ENCODE measurements at regions not wholly inside any gene's neighbourhood (a gene's known extent, or its start where the extent isn't known, plus 50 kb on each side); places are given as distances from the start of the nearest gene placed in this dataset.

- H3K27ac ChIP-seq = no peak overlapping the region
- no peak overlapping the region for H3K4me3 ChIP-seq (ENCODE audit: low read depth in 1 of 2, low read length in 1 of 2)
- no peaks in the 10 kb centered on the region for H3K27me3 ChIP-seq
- H3K9me3 ChIP-seq = no peaks in the 10 kb centered on the region
- no peaks in the 10 kb centered on the region for H3K4me1 ChIP-seq (ENCODE audit: control insufficient read depth in 1 of 2, insufficient read depth in 1 of 2, low read depth in 1 of 2, low read length in 1 of 2)
- TF ChIP-seq, protein P1, sequence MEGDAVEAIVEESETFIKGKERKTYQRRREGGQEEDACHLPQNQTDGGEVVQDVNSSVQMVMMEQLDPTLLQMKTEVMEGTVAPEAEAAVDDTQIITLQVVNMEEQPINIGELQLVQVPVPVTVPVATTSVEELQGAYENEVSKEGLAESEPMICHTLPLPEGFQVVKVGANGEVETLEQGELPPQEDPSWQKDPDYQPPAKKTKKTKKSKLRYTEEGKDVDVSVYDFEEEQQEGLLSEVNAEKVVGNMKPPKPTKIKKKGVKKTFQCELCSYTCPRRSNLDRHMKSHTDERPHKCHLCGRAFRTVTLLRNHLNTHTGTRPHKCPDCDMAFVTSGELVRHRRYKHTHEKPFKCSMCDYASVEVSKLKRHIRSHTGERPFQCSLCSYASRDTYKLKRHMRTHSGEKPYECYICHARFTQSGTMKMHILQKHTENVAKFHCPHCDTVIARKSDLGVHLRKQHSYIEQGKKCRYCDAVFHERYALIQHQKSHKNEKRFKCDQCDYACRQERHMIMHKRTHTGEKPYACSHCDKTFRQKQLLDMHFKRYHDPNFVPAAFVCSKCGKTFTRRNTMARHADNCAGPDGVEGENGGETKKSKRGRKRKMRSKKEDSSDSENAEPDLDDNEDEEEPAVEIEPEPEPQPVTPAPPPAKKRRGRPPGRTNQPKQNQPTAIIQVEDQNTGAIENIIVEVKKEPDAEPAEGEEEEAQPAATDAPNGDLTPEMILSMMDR (IDR thresholded peaks at IDR 0.05) = no peak
- H3K36me3 ChIP-seq = no peaks in the 10 kb centered on the region
Observed at GRCh38 chr15:97804950-97805349, 155.6 kb upstream of the ARRDC4 start.

- no peak overlapping the region for H3K27ac ChIP-seq
- no peaks in the 10 kb centered on the region for H3K27me3 ChIP-seq
- TF ChIP-seq, protein P1 (IDR thresholded peaks at IDR 0.05) = no peak
- H3K4me3 ChIP-seq (ENCODE audit: low read depth in 1 of 2, low read length in 1 of 2) = no peak overlapping the region
- no peaks in the 10 kb centered on the region for H3K36me3 ChIP-seq
- no peaks in the 10 kb centered on the region for H3K9me3 ChIP-seq
- H3K4me1 ChIP-seq (ENCODE audit: control insufficient read depth in 1 of 2, insufficient read depth in 1 of 2, low read depth in 1 of 2, low read length in 1 of 2) = no peaks in the 10 kb centered on the region
Observed at GRCh38 chr15:97806766-97807165, 153.7 kb upstream of the ARRDC4 start.

GRCh38 chr15:97815835-97816234 lies 144.7 kb upstream of the ARRDC4 start:
- no peaks in the 10 kb centered on the region for H3K9me3 ChIP-seq
- no peaks in the 10 kb centered on the region for H3K36me3 ChIP-seq
- TF ChIP-seq, protein P1 (IDR thresholded peaks at IDR 0.05) = no peak
- H3K27me3 ChIP-seq = no peaks in the 10 kb centered on the region
- no peak overlapping the region for H3K4me3 ChIP-seq (ENCODE audit: low read depth in 1 of 2, low read length in 1 of 2)
- H3K4me1 ChIP-seq (ENCODE audit: control insufficient read depth in 1 of 2, insufficient read depth in 1 of 2, low read depth in 1 of 2, low read length in 1 of 2) = no peaks in the 10 kb centered on the region
- no peak overlapping the region for H3K27ac ChIP-seq

DNA sequence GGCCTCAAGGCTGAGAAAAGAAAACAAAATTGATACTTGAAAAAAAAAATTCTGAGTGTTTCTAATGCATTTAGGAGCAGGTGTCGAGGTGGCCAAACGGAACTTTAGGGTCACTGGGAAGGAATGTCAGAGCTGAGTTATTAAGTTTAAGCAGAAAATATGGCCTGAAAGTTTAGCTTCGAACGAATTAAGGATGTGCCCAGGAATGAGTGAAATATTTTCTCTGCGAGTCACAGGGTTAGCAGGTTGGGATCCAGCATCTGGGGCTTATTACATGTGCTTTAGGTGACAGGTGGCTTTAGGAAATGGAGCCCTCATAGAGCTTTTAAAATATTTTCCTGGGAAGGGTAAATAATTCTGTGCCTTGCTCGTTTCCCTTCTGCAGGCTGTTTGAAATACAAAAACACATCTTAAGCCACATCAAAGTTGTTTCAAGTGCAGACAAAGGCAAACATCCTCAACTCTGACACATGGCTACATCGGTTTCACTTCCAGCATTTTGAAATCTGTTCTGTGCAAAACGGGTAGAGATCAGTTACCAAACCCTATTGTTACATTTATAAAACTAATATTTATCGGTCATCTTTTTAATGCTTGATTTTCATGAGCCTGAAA lies 143.1 kb upstream of the ARRDC4 start:
- H3K4me1 ChIP-seq (ENCODE audit: control insufficient read depth in 1 of 2, insufficient read depth in 1 of 2, low read depth in 1 of 2, low read length in 1 of 2) = no peaks in the 10 kb centered on the region
- H3K9me3 ChIP-seq = no peaks in the 10 kb centered on the region
- H3K27ac ChIP-seq = no peak overlapping the region
- H3K36me3 ChIP-seq = no peaks in the 10 kb centered on the region
- TF ChIP-seq, protein P1 (IDR thresholded peaks at IDR 0.05) = no peak
- no peak overlapping the region for H3K4me3 ChIP-seq (ENCODE audit: low read depth in 1 of 2, low read length in 1 of 2)
- H3K27me3 ChIP-seq = no peaks in the 10 kb centered on the region

- no peaks in the 10 kb centered on the region for H3K9me3 ChIP-seq
- no peak overlapping the region for H3K4me3 ChIP-seq (ENCODE audit: low read depth in 1 of 2, low read length in 1 of 2)
- H3K4me1 ChIP-seq (ENCODE audit: control insufficient read depth in 1 of 2, insufficient read depth in 1 of 2, low read depth in 1 of 2, low read length in 1 of 2) = no peaks in the 10 kb centered on the region
- H3K36me3 ChIP-seq = no peaks in the 10 kb centered on the region
- TF ChIP-seq, protein P1 (IDR thresholded peaks at IDR 0.05) = no peak
- H3K27ac ChIP-seq = no peak overlapping the region
- no peaks in the 10 kb centered on the region for H3K27me3 ChIP-seq
Observed at GRCh38 chr15:97836003-97836402, 124.5 kb upstream of the ARRDC4 start.
